ENCODE measurements at regions not wholly inside any gene's neighbourhood (a gene's known extent, or its start where the extent isn't known, plus 50 kb on each side); places are given as distances from the start of the nearest gene placed in this dataset.
"Not testable (repeated sequence)": the region's sequence is repeated elsewhere in the genome, so short reads cannot be mapped to it uniquely, and the experiment has no call there.

DNA sequence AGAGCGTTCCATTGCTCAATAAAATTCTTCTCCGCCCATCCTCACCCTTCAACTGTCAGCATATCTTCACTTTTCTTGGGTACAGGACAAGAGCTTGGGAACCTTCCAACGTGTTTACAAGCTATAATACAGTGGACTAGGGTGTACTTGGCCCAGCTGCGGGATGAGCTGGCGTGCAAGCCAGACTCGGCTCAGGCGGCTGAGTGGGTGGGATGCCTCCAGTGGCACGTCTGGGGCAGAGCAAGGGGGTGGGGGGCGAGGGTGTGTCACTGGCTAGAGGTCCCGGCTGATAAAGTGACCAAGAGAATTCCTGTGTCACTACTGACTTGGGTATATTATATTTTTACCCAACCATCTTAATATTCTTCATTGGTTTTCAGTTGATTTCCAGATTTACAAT is 179.7 kb downstream of the EVA1A start:
- DNase-seq = no peak

GRCh38 chr2:75379476-75380210 is 180.3 kb upstream of the TACR1 start:
- no peak for DNase-seq

- peak; percentile 38 for DNase-seq
Observed at GRCh38 chr2:75375646-75376582, 176.6 kb upstream of the TACR1 start.

GRCh38 chr2:75374414-75374957 is 175.2 kb upstream of the TACR1 start:
- not testable (repeated sequence) for DNase-seq

GRCh38 chr2:75367401-75367800 is 168.1 kb upstream of the TACR1 start:
- no peak for DNase-seq

DNA sequence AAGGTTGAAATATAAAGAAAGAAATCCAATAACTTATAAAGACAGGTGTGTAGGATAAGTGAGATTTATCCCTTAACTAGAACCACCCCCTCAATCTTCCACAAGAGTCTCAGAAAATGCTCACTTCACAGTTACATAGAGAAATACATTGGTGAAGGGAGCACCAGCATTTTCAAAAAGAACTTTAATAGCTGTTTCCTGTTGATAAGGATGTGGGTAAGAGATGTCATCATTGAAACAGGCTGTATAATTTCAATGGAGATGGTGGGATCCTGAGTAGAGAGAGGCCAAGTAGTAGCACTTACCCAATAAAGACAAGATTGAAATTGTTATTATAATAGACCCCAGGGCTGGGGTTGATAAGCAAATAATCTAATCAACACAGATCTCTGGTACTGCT is 162.2 kb upstream of the TACR1 start:
- no peak for DNase-seq

GRCh38 chr2:75360945-75361344 is 161.6 kb upstream of the TACR1 start:
- DNase-seq = no peak

- DNase-seq = no peak
Observed at GRCh38 chr2:75356865-75357264, 157.5 kb upstream of the TACR1 start.

DNA sequence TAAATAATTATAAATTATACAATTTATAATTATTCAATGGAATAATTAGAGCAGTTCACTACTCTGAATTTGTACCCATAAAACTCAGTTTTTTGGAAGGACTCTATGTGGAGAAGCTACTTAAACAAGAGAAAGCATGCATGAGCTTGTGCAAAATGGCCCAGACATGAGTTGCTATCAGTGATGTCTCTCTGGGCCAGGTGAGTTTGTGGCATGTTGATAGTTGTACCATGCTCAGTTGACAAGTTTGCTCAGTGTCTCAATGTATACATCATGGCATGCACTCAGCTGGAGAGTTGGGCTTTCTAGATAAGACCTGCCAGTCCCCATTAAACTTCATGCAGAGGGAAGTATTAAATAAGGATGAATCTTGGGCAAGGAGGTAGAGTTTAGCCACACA is 153.8 kb upstream of the TACR1 start:
- no peak for DNase-seq

DNA sequence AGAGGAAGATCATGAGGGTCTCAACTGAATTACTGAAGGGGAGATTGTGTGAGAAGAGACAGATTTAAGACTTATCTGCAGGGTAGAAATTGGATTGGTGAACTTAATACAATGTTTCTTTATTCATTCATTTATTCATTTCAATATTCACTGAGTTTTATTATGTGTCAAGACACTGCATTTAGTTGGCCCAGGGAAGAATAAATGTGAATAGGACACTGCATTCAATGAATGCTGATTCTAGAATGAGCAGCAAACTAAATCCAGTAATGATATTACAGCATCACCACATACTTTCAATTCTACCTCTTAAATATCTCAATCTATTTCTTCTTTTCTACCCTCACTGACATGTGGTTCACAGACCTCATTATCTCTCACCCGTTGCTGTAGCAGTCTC is 149.0 kb upstream of the TACR1 start:
- no peak for DNase-seq

GRCh38 chr2:75344146-75344545 is 144.8 kb upstream of the TACR1 start:
- DNase-seq = no peak

DNA sequence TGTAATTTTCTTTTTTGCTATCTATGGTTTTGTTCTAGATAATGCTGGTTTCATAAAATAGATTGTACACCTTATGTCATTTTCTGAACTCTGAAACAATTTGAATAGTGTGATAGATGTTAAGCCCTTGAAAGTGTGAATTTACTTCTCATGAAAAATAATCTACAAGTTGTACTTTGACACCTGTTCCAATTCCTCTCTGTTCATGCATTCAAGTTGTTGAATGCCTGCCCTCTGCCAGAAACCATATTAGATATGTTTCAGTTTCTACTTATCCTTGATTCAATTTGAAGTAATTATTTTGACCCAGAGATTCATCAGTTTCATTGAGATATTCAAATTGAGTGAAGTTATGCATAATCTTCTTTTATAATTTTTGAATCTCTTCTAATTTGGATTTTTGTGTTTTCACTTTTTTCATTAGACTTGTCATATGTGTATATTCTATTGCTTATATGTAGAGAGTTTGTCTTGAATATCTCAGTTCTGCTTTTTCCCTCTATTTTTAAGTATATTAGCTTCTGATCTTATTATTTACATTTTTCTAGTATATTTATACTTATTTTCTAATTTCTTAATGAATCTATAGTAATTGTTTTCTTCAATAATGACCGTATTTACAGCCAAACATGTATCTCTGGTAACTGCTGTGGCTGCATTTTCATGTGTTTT is 143.3 kb upstream of the TACR1 start:
- DNase-seq = no peak

DNA sequence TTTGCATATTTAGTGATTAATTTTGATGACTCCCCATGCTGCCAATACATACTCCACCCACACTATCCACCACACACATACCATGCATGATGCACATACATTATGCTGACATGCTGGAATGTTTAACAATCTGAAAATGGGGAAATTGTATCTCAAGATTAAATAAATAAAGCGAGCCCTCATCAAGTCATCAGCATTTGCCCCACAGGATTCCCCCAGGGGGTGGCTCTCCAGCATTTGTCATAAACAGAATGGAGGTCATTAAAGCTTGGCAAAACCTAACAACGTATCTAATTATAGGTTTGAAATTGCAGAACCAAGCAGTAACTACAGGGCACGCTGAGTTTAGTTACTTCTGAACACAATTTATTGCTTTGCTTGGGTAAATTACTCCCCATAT is 141.2 kb upstream of the TACR1 start:
- DNase-seq = no peak

- no peak for DNase-seq
Observed at GRCh38 chr2:75338461-75338860, 139.1 kb upstream of the TACR1 start.

GRCh38 chr2:75337619-75338018 is 138.3 kb upstream of the TACR1 start:
- DNase-seq = no peak

GRCh38 chr2:75337016-75337415 is 137.7 kb upstream of the TACR1 start:
- no peak for DNase-seq

DNA sequence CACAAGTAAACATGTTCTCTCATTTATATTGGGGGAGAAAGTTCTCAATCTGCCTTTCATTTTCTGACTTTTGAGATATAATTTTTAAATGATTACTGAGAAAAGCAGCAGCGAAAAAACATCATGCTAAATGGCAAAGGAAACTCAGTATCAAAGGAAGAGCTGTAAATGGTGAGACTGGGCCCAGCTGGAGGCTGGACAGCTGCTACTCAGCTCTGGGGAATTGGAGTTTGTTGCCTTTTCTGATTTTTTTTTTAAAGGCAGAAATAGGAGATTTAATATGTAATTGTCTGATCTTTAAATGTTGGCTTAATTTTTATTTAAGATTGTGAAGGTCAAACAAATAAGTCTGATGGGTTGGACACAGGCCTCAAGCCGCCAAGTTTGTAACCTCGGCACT is 137.1 kb upstream of the TACR1 start:
- no peak for DNase-seq

DNA sequence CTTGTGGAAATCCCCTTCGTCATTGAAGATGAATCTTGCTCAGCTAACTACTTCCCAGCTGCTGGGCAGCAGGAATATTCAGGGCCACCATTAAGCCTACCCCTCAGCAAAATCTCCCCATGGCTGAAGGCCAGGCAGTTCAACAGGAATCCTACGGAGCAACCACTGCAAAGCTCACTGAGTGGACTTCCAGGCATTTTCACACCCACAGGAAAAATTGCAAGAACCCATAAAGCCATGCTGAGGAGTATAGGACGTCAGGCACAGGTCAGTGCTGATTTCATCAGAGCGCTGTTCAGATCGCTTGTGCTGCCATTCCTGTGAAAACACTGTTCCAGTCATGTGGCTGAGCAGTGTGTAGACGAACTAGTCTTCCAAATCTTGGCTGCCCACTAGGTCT is 134.8 kb upstream of the TACR1 start:
- DNase-seq = no peak

DNA sequence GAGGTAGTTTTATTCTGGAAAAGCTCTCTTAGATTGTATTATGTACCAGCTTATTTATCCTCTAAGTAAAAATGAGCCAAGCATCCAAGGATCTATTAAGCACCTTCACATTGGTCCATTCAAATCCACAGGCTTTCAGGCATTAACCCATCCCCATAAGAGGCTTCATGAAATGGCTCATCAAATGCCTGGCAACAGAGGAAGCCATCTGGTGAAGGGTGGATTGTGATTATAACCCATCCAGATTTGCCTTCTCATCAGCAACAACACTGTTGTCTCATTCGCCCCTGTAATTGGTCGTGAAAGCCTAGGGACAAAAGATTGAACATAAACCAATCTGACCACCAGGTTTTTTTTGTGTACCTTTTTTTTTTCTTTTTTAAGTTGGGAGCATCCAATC is 134.3 kb upstream of the TACR1 start:
- peak; percentile 11 for DNase-seq

DNA sequence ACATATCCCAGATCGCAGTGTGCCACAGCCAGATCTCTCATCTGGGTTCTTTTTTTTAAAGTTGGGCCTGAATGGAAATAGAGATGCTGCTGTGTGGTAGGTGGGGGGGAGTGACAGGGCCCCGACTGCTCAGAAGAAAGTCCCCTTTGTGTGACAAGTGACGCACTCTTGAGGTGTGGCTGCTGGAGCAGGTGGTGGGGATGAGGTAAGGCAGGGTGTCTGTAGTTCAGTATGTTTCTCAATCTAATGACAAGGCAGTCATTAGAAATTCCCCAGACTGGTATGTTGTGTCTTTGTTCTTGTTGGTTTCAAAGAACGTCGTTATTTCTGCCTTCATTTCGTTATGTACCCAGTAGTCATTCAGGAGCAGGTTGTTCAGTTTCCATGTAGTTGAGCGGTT is 128.8 kb upstream of the TACR1 start:
- no peak for DNase-seq

DNA sequence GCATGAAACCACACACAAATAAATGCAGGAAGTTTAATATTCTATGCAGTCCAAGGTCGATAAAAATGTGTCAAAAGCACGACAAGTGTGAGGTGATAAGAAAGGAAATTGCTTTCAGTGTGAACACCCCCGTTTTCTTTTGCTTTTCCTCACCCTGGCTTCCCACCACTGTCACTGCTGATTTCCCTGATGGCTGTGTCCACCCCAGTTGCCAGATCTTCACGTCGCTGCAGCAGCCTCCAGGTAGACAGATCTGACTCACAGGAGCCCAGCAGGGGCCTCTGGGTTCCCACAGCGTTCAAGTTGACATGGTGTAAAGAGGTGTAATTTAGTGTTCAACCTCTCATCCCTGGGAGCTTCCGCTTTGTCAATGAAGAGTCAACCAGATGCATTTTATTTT is 128.0 kb upstream of the TACR1 start:
- DNase-seq = no peak

- DNase-seq = no peak
Observed at GRCh38 chr2:75326645-75327044, 127.3 kb upstream of the TACR1 start.

GRCh38 chr2:75325594-75325993 is 126.3 kb upstream of the TACR1 start:
- DNase-seq = no peak

All from NCI-H446 treated with DMSO at 0.1 percent for 48 hours (cell line).